Mesendoderm (in vitro differentiated cells): ENCODE measurements at regions not wholly inside any gene's neighbourhood (a gene's known extent, or its start where the extent isn't known, plus 50 kb on each side); places are given as distances from the start of the nearest gene placed in this dataset.

Experiments
- DNase-seq: peaks from one replicate; pipeline ENCODE4 v3.0.0; 2013
- H2AK5ac ChIP-seq: 2 replicates; pipeline ENCODE4 v1.6.1; 2013; ENCODE audit warnings: low read length, inconsistent platforms
- H2BK120ac ChIP-seq: 2 replicates; pipeline ENCODE4 v1.6.1; 2013; ENCODE audit warnings: low read depth, mild to moderate bottlenecking, low read length, moderate library complexity, mixed read lengths
- H2BK15ac ChIP-seq: replicated peaks from 2 replicates; pipeline ENCODE4 v1.6.1; 2013; ENCODE audit warnings: low read depth, mild to moderate bottlenecking, moderate library complexity
- H2BK5ac ChIP-seq: 2 replicates; pipeline ENCODE4 v1.6.1; 2013; ENCODE audit warnings: low read length, inconsistent platforms
- H3K18ac ChIP-seq: 2 replicates; pipeline ENCODE4 v1.6.1; 2013; ENCODE audit warnings: mild to moderate bottlenecking, low read length, mixed read lengths
- H3K23ac ChIP-seq: one replicate; pipeline ENCODE4 v1.6.1; 2013; ENCODE audit warnings: low read length
- H3K27ac ChIP-seq: 2 replicates; pipeline ENCODE4 v1.5.1; 2013; ENCODE audit warnings: low read depth, mild to moderate bottlenecking, inconsistent platforms, low read length, moderate library complexity
- H3K27me3 ChIP-seq: 2 replicates; pipeline ENCODE4 v1.6.1; 2013; ENCODE audit warnings: low read length, control low read depth, mild to moderate bottlenecking, inconsistent platforms; ENCODE audit not compliant: insufficient read depth, poor library complexity
- H3K36me3 ChIP-seq: 2 replicates; pipeline ENCODE4 v1.6.1; 2013; ENCODE audit warnings: low read length, inconsistent platforms; ENCODE audit not compliant: control insufficient read depth, insufficient read depth
- H3K4ac ChIP-seq: one replicate; pipeline ENCODE4 v1.6.1; 2013; ENCODE audit warnings: low read depth, mild to moderate bottlenecking, low read length, moderate library complexity
- H3K4me1 ChIP-seq: 2 replicates; pipeline ENCODE4 v1.6.1; 2013; ENCODE audit warnings: low read depth, low read length, inconsistent platforms; ENCODE audit not compliant: control insufficient read depth
- H3K4me2 ChIP-seq: 2 replicates; pipeline ENCODE4 v1.6.1; 2013; ENCODE audit warnings: low read length
- H3K4me3 ChIP-seq: 2 replicates; pipeline ENCODE4 v1.5.1; 2013; ENCODE audit warnings: mild to moderate bottlenecking, low read length
- H3K56ac ChIP-seq: one replicate; pipeline ENCODE4 v1.6.1; 2013; ENCODE audit warnings: low read length
- H3K79me1 ChIP-seq: 2 replicates; pipeline ENCODE4 v1.6.1; 2013; ENCODE audit warnings: low read length, inconsistent platforms
- H3K79me2 ChIP-seq: 2 replicates; pipeline ENCODE4 v1.6.1; 2013; ENCODE audit warnings: mild to moderate bottlenecking, low read length; ENCODE audit not compliant: control insufficient read depth, insufficient read depth
- H3K9ac ChIP-seq: 2 replicates; pipeline ENCODE4 v1.6.1; 2013; ENCODE audit warnings: low read length, inconsistent platforms
- H4K5ac ChIP-seq: one replicate; pipeline ENCODE4 v1.6.1; 2013; ENCODE audit warnings: low read length
- H4K8ac ChIP-seq: one replicate; pipeline ENCODE4 v1.6.1; 2013; ENCODE audit warnings: low read depth, mild to moderate bottlenecking, control low read depth, low read length, moderate library complexity
- WGBS: extraction: QIAGEN DNeasy Blood & Tissue Kit; methylation state at CpG from one replicate; pipeline ENCODE4 v1.1.7; 2013; ENCODE audit warnings: low lambda C conversion rate, missing lambda C conversion rate; ENCODE audit not compliant: insufficient coverage; ENCODE audit errors: extremely low coverage; 5-methylcytosine and 5-hydroxymethylcytosine counted together

GRCh38 chr4:183588169-183588675 is 70.8 kb downstream of the RWDD4 start:
- Histone ChIP-seq H3K27ac (no peak overlapping the region), H3K4me3 (no peak overlapping the region)

GRCh38 chr4:183588691-183589090 is 70.3 kb downstream of the RWDD4 start:
- H3K36me3 ChIP-seq: no peaks in the 10 kb centered on the region
- DNase-seq: no peak
- no peak overlapping the region for H3K4me2 ChIP-seq
- no peak overlapping the region for H2BK15ac ChIP-seq
- no peak overlapping the region for H4K5ac ChIP-seq
- H3K27ac ChIP-seq: no peak overlapping the region
- H3K27me3 ChIP-seq: no peaks in the 10 kb centered on the region
- no peak overlapping the region for H3K56ac ChIP-seq
- H3K79me2 ChIP-seq: no peaks in the 10 kb centered on the region
- H3K4me1 ChIP-seq: no peaks in the 10 kb centered on the region
- no peak overlapping the region for H2BK120ac ChIP-seq
- H3K4ac ChIP-seq: no peak overlapping the region
- H3K4me3 ChIP-seq: no peak overlapping the region
- H2AK5ac ChIP-seq: no peak overlapping the region
- no peak overlapping the region for H2BK5ac ChIP-seq
- no peak overlapping the region for H4K8ac ChIP-seq
- no peaks in the 10 kb centered on the region for H3K79me1 ChIP-seq
- no CpG with 5 or more reads among the region's 3 CpGs for WGBS
- H3K23ac ChIP-seq: no peak overlapping the region
- H3K9ac ChIP-seq: no peak overlapping the region
- H3K18ac ChIP-seq: no peak overlapping the region

More at GRCh38 chr4:183588169-183588675, 70.8 kb downstream of the RWDD4 start:
- Histone ChIP-seq H3K4ac (no peak overlapping the region), H2BK120ac (no peak overlapping the region), H3K18ac (no peak overlapping the region), H3K79me1 (no peaks in the 10 kb centered on the region), H4K5ac (no peak overlapping the region), H3K9ac (no peak overlapping the region), H2AK5ac (no peak overlapping the region), H2BK5ac (no peak overlapping the region), H3K4me1 (no peaks in the 10 kb centered on the region), H3K4me2 (no peak overlapping the region), H3K23ac (no peak overlapping the region), H2BK15ac (no peak overlapping the region), H3K79me2 (no peaks in the 10 kb centered on the region), H3K36me3 (no peaks in the 10 kb centered on the region), H3K56ac (no peak overlapping the region), H4K8ac (no peak overlapping the region), H3K27me3 (no peaks in the 10 kb centered on the region)
- DNase-seq: no peak
- no CpG with 5 or more reads among the region's 11 CpGs for WGBS

- H2AK5ac ChIP-seq: no peak overlapping the region
- H3K9ac ChIP-seq: no peak overlapping the region
- H3K27me3 ChIP-seq: no peaks in the 10 kb centered on the region
- no CpG with 5 or more reads among the region's 5 CpGs for WGBS
- no peak overlapping the region for H3K23ac ChIP-seq
- H4K8ac ChIP-seq: no peak overlapping the region
- H3K4ac ChIP-seq: no peak overlapping the region
- H3K79me2 ChIP-seq: no peaks in the 10 kb centered on the region
- no peak overlapping the region for H2BK5ac ChIP-seq
- H3K56ac ChIP-seq: no peak overlapping the region
- no peak overlapping the region for H3K4me3 ChIP-seq
- no peaks in the 10 kb centered on the region for H3K36me3 ChIP-seq
- H3K27ac ChIP-seq: no peak overlapping the region
- no peak for DNase-seq
- no peak overlapping the region for H3K18ac ChIP-seq
- no peaks in the 10 kb centered on the region for H3K4me1 ChIP-seq
- H2BK120ac ChIP-seq: no peak overlapping the region
- H2BK15ac ChIP-seq: no peak overlapping the region
- H4K5ac ChIP-seq: no peak overlapping the region
- no peak overlapping the region for H3K4me2 ChIP-seq
- no peaks in the 10 kb centered on the region for H3K79me1 ChIP-seq
Observed at GRCh38 chr4:183589461-183590099, 69.4 kb downstream of the RWDD4 start.
